H1 (cell line): ENCODE measurements at regions not wholly inside any gene's neighbourhood (a gene's known extent, or its start where the extent isn't known, plus 50 kb on each side); places are given as distances from the start of the nearest gene placed in this dataset.

ENCODE experiments used
- CTCF ChIA-PET: fragments of 300-600 bp; sonication (Branson Sonifier 250); formaldehyde crosslinking; loops from one replicate; lab custom pipeline; 2021; ENCODE audit not compliant: partially characterized antibody; lab: Charles Lee
- POLR2A ChIA-PET: fragments of 300-600 bp; sonication (Branson Sonifier 250); formaldehyde crosslinking; loops from one replicate; lab custom pipeline; 2021; ENCODE audit warnings: inconsistent platforms; ENCODE audit not compliant: partially characterized antibody; lab: Charles Lee
- DNase-seq, 2 experiments: peaks; one replicate each; pipeline versions ENCODE4 v3.0.0 to v3.0.0-alpha.2; 2010 to 2022; ENCODE audit warnings: low spot score in 2 of 2, low read depth in 1 of 2, mixed read lengths in 1 of 2
- FAIRE-seq: peaks from 2 replicates; lab custom pipeline; 2011; peaks lifted over from hg19 to GRCh38; lab: Jason Lieb, UNC
- H2AFZ ChIP-seq: 2 replicates; pipeline ENCODE4 v1.8.1; 2012; ENCODE audit warnings: low read length, inconsistent platforms
- H2AK5ac ChIP-seq: 2 replicates; pipeline ENCODE4 v1.6.1; 2013; ENCODE audit warnings: low read depth, low read length
- H2BK120ac ChIP-seq: replicated peaks from 2 replicates; pipeline ENCODE3; 2013; ENCODE audit warnings: low read depth, low read length, inconsistent platforms
- H2BK12ac ChIP-seq: 2 replicates; pipeline ENCODE4 v1.6.1; 2013; ENCODE audit warnings: low read depth, low read length
- H2BK15ac ChIP-seq: 2 replicates; pipeline ENCODE4 v1.6.1; 2013; ENCODE audit warnings: low read length
- H2BK20ac ChIP-seq: 2 replicates; pipeline ENCODE4 v1.6.1; 2013; ENCODE audit warnings: low read length
- H2BK5ac ChIP-seq: 2 replicates; pipeline ENCODE4 v1.6.1; 2013; ENCODE audit warnings: low read depth, low read length
- H3K14ac ChIP-seq: 2 replicates; pipeline ENCODE4 v1.6.1; 2013; ENCODE audit warnings: inconsistent platforms; ENCODE audit not compliant: insufficient read length
- H3K18ac ChIP-seq: 2 replicates; pipeline ENCODE4 v1.6.1; 2013; ENCODE audit warnings: low read length; ENCODE audit errors: extremely low read depth
- H3K23ac ChIP-seq: 2 replicates; pipeline ENCODE4 v1.6.1; 2013; ENCODE audit warnings: inconsistent platforms; ENCODE audit not compliant: insufficient read length
- H3K23me2 ChIP-seq: 2 replicates; pipeline ENCODE4 v1.6.1; 2013; ENCODE audit warnings: low read depth, low read length
- H3K27ac ChIP-seq: 2 replicates; pipeline ENCODE4 v1.6.1; 2011; ENCODE audit warnings: low read depth, low read length, inconsistent platforms
- H3K27me3 ChIP-seq, 4 experiments: replicated peaks in 1 of 4; 1 replicate in 1 of 4; 2 replicates in 3 of 4; pipeline versions ENCODE4 v1.6.1 to v1.8.1; 2011 to 2013; ENCODE audit warnings: low read length in 3 of 4, mild to moderate bottlenecking in 3 of 4, inconsistent platforms in 2 of 4, mixed read lengths in 2 of 4, moderate library complexity in 1 of 4; ENCODE audit not compliant: control insufficient read depth in 3 of 4, insufficient read depth in 3 of 4; ENCODE audit errors: extremely low read depth in 1 of 4
- H3K36me3 ChIP-seq, 4 experiments: 2 replicates each; pipeline versions ENCODE4 v1.6.1 to v1.8.1; 2011 to 2013; ENCODE audit warnings: mild to moderate bottlenecking in 4 of 4, low read length in 3 of 4, moderate library complexity in 2 of 4, control low read depth in 1 of 4, inconsistent platforms in 1 of 4; ENCODE audit not compliant: insufficient read depth in 4 of 4, control insufficient read depth in 2 of 4
- H3K4ac ChIP-seq: replicated peaks from 2 replicates; pipeline ENCODE3; 2013; ENCODE audit warnings: low read length, low read depth, mixed read lengths, inconsistent platforms; ENCODE audit not compliant: insufficient read length
- H3K4me1 ChIP-seq, 4 experiments: replicated peaks in 1 of 4; 1 replicate in 1 of 4; 2 replicates in 3 of 4; pipeline versions ENCODE4 v1.6.1 to v1.8.1; 2011 to 2013; ENCODE audit warnings: low read length in 3 of 4, inconsistent platforms in 2 of 4, mixed read lengths in 1 of 4; ENCODE audit not compliant: insufficient read depth in 4 of 4, control insufficient read depth in 3 of 4
- H3K4me2 ChIP-seq, 2 experiments: 2 replicates each; pipeline versions ENCODE4 v1.6.1 to v1.8.1; 2011 to 2013; ENCODE audit warnings: low read depth in 2 of 2, low read length in 2 of 2, control low read depth in 1 of 2, inconsistent platforms in 1 of 2, mild to moderate bottlenecking in 1 of 2; ENCODE audit not compliant: insufficient read depth in 1 of 2
- H3K4me3 ChIP-seq, 4 experiments: fragments of 200-600, 300-600 bp in 1 of 4; sonication (generic), shearing (Covaris generic), sonication (Bioruptor Twin) in 1 of 4; 2 replicates each; pipeline versions ENCODE4 v1.5.1 to v1.8.1; 2011 to 2016; ENCODE audit warnings: low read length in 4 of 4, low read depth in 3 of 4, control low read depth in 2 of 4, inconsistent platforms in 2 of 4, mild to moderate bottlenecking in 2 of 4, mixed read lengths in 1 of 4, moderate library complexity in 1 of 4; ENCODE audit not compliant: insufficient read depth in 2 of 4; ENCODE audit errors: extremely low read depth in 1 of 4
- H3K56ac ChIP-seq: replicated peaks from 2 replicates; pipeline ENCODE3; 2013; ENCODE audit warnings: low read depth, mild to moderate bottlenecking, mixed read lengths, low read length, inconsistent platforms; ENCODE audit not compliant: insufficient read length
- H3K79me1 ChIP-seq: 2 replicates; pipeline ENCODE4 v1.6.1; 2013; ENCODE audit warnings: low read depth, low read length, control low read depth
- H3K79me2 ChIP-seq, 2 experiments: 2 replicates each; pipeline versions ENCODE4 v1.6.1 to v1.8.1; 2012 to 2013; ENCODE audit warnings: low read length in 2 of 2, mild to moderate bottlenecking in 2 of 2, inconsistent platforms in 1 of 2; ENCODE audit not compliant: insufficient read depth in 2 of 2, control insufficient read depth in 1 of 2
- H3K9ac ChIP-seq, 4 experiments: replicated peaks in 1 of 4; 1 replicate in 1 of 4; 2 replicates in 3 of 4; pipeline versions ENCODE4 v1.6.1 to v1.8.1; 2011 to 2013; ENCODE audit warnings: low read depth in 3 of 4, low read length in 3 of 4, control low read depth in 2 of 4, mild to moderate bottlenecking in 2 of 4, moderate library complexity in 2 of 4, inconsistent platforms in 1 of 4; ENCODE audit errors: extremely low read depth in 1 of 4
- H3K9me3 ChIP-seq, 2 experiments: 2 replicates each; pipeline versions ENCODE4 v1.6.1 to v1.8.1; 2012 to 2013; ENCODE audit warnings: mild to moderate bottlenecking in 2 of 2, moderate library complexity in 2 of 2, control low read depth in 1 of 2, inconsistent platforms in 1 of 2, low read depth in 1 of 2, low read length in 1 of 2, mixed read lengths in 1 of 2; ENCODE audit not compliant: insufficient read depth in 2 of 2
- H4K20me1 ChIP-seq, 2 experiments: replicated peaks in 1 of 2; 2 replicates each; pipeline versions ENCODE3 to v1.8.1; 2011 to 2013; ENCODE audit warnings: inconsistent platforms in 2 of 2, low read length in 2 of 2, mild to moderate bottlenecking in 1 of 2; ENCODE audit not compliant: insufficient read depth in 2 of 2, control insufficient read depth in 1 of 2
- H4K5ac ChIP-seq: 2 replicates; pipeline ENCODE4 v1.6.1; 2013; ENCODE audit warnings: low read length, low read depth, mixed read lengths, inconsistent platforms; ENCODE audit not compliant: insufficient read length
- H4K8ac ChIP-seq: 2 replicates; pipeline ENCODE4 v1.8.0; 2013; ENCODE audit warnings: mild to moderate bottlenecking, moderate library complexity, low read length, inconsistent platforms; ENCODE audit not compliant: insufficient read depth; ENCODE audit errors: extremely low read depth
- H4K91ac ChIP-seq: replicated peaks from 2 replicates; pipeline ENCODE3; 2013; ENCODE audit warnings: low read length, mixed read lengths, inconsistent platforms; ENCODE audit not compliant: insufficient read length
- BACH1 ChIP-seq: IDR thresholded peaks from 2 replicates; pipeline ENCODE4 v1.6.1; 2012; ENCODE audit warnings: low read length, improper control_type of control experiment
- CREB1 ChIP-seq: IDR thresholded peaks from 2 replicates; pipeline ENCODE4 v1.6.1; 2012; ENCODE audit warnings: inconsistent platforms
- CTCF ChIP-seq, 3 experiments: IDR thresholded peaks; 1 replicate in 2 of 3; 2 replicates in 1 of 3; pipeline versions ENCODE4 v1.5.1 to v1.6.1; 2011; ENCODE audit warnings: low read length in 3 of 3, mild to moderate bottlenecking in 3 of 3, inconsistent platforms in 2 of 3, low read depth in 1 of 3, moderate library complexity in 1 of 3; ENCODE audit not compliant: insufficient read depth in 1 of 3; ENCODE audit errors: control extremely low read depth in 1 of 3
- EZH2 ChIP-seq: fragments of 200-600 bp; sonication (generic); IDR thresholded peaks from 2 replicates; pipeline ENCODE4 v1.7.1; 2012; ENCODE audit warnings: low read depth, mild to moderate bottlenecking, moderate library complexity, low read length, inconsistent platforms; ENCODE audit not compliant: severe bottlenecking
- RBBP5 ChIP-seq: IDR thresholded peaks from 2 replicates; pipeline ENCODE4 v1.7.1; 2012; ENCODE audit warnings: low read depth, mild to moderate bottlenecking, inconsistent platforms, low read length, moderate library complexity, borderline replicate concordance
- RFX5 ChIP-seq: IDR thresholded peaks from 2 replicates; pipeline ENCODE4 v1.6.1; 2011; ENCODE audit warnings: low read depth, low read length, improper control_type of control experiment, borderline replicate concordance
- RNF2 ChIP-seq: fragments of 200-900, 300-1000 bp; sonication (generic); IDR thresholded peaks from 2 replicates; pipeline ENCODE4 v1.7.1; 2016; ENCODE audit warnings: borderline replicate concordance, low read depth, mild to moderate bottlenecking, antibody characterized with exemption, low read length; ENCODE audit not compliant: poor library complexity, severe bottlenecking; ENCODE audit errors: missing control alignments
- SIN3A ChIP-seq, 2 experiments: IDR thresholded peaks in 1 of 2; conservative IDR thresholded peaks in 1 of 2; 2 replicates each; pipeline ENCODE4 v1.6.1; 2011 to 2012; ENCODE audit warnings: low read length in 2 of 2, improper control_type of control experiment in 1 of 2, low read depth in 1 of 2, mild to moderate bottlenecking in 1 of 2
- SIRT6 ChIP-seq: IDR thresholded peaks from one replicate; pipeline ENCODE4 v1.7.1; 2012; ENCODE audit warnings: low read length, inconsistent platforms
- SRF ChIP-seq: IDR thresholded peaks from 2 replicates; pipeline ENCODE4 v1.6.1; 2011; ENCODE audit warnings: mild to moderate bottlenecking, low read depth, low read length, moderate library complexity
- TF ChIP-seq, protein P1 (sequence below): IDR thresholded peaks from 2 replicates; pipeline ENCODE4 v1.6.1; 2011; ENCODE audit warnings: low read length, improper control_type of control experiment

- FAIRE-seq (no peak), DNase-seq (no peak)
- Histone ChIP-seq H2BK12ac (no peak overlapping the region), H3K4me3 (no peak overlapping the region), H3K9me3 (0 out of 4 replicates have a peak, but pooled peaks cover 0 to 2% of the 10 kb centered on the region in 2 experiments), H4K8ac (no peak overlapping the region), H3K27me3 (no peaks in the 10 kb centered on the region), H2BK5ac (no peak overlapping the region), H2AFZ (no peak overlapping the region), H3K27ac (no peak overlapping the region), H4K5ac (no peak overlapping the region), H3K36me3 (no peaks in the 10 kb centered on the region), H3K23ac (no peak overlapping the region), H2AK5ac (no peak overlapping the region), H4K20me1 (no peaks in the 10 kb centered on the region), H2BK120ac (no peak overlapping the region), H3K14ac (no peak overlapping the region), H3K23me2 (no peaks in the 10 kb centered on the region), H3K4me1 (no peaks in the 10 kb centered on the region), H2BK20ac (no peak overlapping the region), H2BK15ac (no peak overlapping the region), H3K79me2 (no peaks in the 10 kb centered on the region), H3K18ac (no peak overlapping the region), H4K91ac (no peak overlapping the region), H3K56ac (no peak overlapping the region), H3K4me2 (no peak overlapping the region), H3K4ac (no peak overlapping the region), H3K79me1 (no peaks in the 10 kb centered on the region), H3K9ac (no peak overlapping the region)
- CTCF ChIA-PET, result interaction anchor here (1.1 kb wide), 1 partner anchor 476 kb away, joined by 3 read pairs; no protein-coding TSS in a partner anchor
- POLR2A ChIA-PET, result no interaction called here
- no peak for TF ChIP-seq CTCF (IDR thresholded peaks at IDR 0.05; ENCODE audit: control extremely low read depth in 1 of 3, insufficient read depth in 1 of 3, low read depth in 1 of 3, low read length in 3 of 3)
- TF ChIP-seq, protein P1, sequence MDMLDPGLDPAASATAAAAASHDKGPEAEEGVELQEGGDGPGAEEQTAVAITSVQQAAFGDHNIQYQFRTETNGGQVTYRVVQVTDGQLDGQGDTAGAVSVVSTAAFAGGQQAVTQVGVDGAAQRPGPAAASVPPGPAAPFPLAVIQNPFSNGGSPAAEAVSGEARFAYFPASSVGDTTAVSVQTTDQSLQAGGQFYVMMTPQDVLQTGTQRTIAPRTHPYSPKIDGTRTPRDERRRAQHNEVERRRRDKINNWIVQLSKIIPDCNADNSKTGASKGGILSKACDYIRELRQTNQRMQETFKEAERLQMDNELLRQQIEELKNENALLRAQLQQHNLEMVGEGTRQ, result no peak
- no peak for TF ChIP-seq RNF2
- TF ChIP-seq RBBP5, result no peak
- no peak for TF ChIP-seq SRF
- TF ChIP-seq RFX5, result no peak
- TF ChIP-seq SIRT6, result no peak
- TF ChIP-seq BACH1, result no peak
- TF ChIP-seq EZH2, result no peak
- no peak for TF ChIP-seq CREB1
- TF ChIP-seq SIN3A (conservative IDR thresholded peaks at IDR 0.05 in 1 of 2, IDR thresholded peaks at IDR 0.05 in 1 of 2; ENCODE audit: low read depth in 1 of 2, low read length in 2 of 2), result no peak
Observed at GRCh38 chr12:17414596-17414995, 675.4 kb downstream of the RERGL start.
